Head of caudate nucleus (tissue), 42 donors: ENCODE measurements at regions not wholly inside any gene's neighbourhood (a gene's known extent, or its start where the extent isn't known, plus 50 kb on each side); places are given as distances from the start of the nearest gene placed in this dataset.
A peak's percentile ranks its signal among the peaks of the same experiment; 100 is the strongest.
"Not testable (repeated sequence)": the region's sequence is repeated elsewhere in the genome, so short reads cannot be mapped to it uniquely, and the experiment has no call there.

Source experiments
- DNase-seq, 42 donors: peaks; one replicate each; pipeline versions ENCODE4 v3.0.0 to v3.0.0-alpha.2; 2020 to 2021; ENCODE audit warnings: mixed read lengths in 7 of 42
- intact Hi-C: fragments of 100-400 bp; cut with DNase I; formaldehyde crosslinking; loops from one replicate; pipeline ENCODE4 v1.15.0; 2022

DNA sequence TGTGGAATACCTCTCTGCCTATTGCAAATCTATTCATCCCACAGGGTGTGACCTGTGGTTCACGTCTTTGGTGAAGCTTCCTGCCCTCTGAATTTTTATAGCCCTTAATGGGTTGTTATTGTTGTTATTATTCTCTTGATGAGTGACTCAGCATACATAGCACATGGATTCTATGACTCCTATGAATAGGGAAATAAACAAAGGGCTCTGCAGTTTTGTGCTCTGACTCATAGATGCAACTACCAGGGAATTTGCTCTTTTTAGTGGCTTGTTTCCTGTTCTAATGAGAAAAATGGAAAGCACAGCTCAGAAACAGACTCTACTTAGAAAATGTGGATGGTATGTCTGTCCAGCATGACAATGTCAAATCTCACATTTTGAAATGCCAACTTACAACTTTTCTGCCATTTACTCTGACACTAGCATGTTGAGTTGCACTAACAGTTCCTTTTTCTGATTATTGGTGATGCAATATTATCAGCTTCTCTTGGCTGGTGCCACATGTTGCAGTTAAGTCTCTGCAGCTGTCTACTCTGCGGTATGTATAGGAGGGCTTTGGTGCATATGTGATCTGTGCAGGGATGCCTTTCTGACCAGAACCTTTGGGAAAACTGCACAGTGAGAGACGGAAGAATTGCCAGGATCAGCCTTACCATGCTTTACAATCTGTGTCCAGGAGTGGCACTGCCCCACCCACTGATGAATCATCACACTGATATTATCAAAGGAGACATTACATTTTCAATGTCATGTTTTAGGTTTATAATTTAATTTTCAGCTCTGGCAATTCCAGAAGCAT lies 996.4 kb upstream of the WWC1 start:
- no peak for DNase-seq
- intact Hi-C loops: no loop called here

DNA sequence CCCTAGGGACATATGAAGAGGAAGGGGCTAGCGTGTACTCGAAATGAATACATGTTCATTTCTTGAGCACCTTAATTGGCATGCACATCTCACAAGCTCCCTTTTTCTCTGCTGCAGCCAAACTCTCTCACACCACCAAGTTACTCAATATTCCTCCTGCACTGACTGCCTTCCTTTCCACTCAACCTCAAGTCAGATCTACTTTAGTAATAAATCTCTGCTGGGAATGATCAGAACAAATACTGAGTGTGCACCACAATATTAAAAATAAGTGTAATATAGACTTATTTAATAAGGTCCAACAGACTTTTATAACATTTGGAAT lies 995.8 kb upstream of the WWC1 start:
- intact Hi-C loops: no loop called here

DNA sequence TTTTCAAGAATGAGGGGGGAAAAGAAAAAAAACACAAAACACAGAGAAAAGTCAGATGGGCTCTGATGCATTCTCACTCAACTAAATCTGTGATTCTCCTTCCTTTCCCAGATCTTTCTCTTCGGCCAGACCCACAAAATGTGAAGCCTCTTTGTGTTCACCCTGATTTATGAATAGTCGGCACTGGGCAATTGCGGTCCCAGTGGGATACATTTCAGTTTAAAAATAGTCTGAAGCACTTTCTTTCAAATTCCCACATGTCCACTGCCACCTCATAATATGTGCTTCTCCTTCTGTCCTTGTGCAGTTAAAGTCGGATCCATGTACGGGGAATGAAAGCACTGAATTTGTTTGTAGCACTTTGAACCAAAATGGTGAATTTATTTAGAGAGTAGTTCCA lies 995.4 kb upstream of the WWC1 start:
- DNase-seq: no peak
- intact Hi-C loops: no loop called here

More for the DNA sequence above, 995.8 kb upstream of the WWC1 start:
- DNase-seq: no peak

DNA sequence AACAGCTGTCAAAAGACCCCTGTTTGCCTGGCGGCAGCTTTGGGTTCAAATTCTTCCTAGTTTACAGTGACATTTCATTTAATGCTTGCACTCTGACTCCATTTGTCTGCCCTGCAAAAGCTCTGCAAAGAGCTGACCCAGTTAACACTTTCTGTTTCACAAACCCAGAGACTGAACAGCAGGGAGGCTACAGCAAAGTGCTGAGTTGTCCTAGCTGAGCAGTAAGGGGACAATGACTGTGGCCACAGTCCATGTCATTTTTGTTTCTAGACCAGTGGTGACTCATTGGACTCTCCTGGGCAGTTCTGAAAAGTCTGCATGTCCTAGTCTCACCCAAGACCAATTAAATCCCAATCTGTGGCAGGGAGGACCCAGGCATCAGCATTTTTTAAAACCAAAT lies 994.8 kb upstream of the WWC1 start:
- DNase-seq: peak in 4 of 42 donors; percentile 13 to 50 (median 16)
- intact Hi-C loops: no loop called here

DNA sequence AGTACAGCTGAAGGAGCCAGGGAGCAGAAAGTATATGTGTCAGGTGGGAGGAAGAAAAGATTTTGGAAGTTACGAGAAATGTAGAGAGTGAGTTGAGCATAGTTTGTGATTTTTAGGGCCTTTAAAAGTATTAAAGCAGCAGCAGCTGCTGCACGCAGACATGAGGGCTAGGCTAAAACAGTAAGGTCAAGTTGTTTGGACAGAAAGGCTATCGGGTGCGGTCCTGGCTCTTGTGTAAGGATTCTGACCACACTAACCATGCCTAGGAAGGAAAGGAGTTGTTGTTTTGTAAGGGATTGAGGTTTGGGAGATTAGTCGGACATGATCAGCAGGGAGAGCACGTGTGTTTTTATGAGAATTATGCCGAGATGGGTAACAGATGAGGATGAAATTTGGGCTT lies 991.6 kb upstream of the WWC1 start:
- intact Hi-C loops: not testable (repeated sequence)

DNA sequence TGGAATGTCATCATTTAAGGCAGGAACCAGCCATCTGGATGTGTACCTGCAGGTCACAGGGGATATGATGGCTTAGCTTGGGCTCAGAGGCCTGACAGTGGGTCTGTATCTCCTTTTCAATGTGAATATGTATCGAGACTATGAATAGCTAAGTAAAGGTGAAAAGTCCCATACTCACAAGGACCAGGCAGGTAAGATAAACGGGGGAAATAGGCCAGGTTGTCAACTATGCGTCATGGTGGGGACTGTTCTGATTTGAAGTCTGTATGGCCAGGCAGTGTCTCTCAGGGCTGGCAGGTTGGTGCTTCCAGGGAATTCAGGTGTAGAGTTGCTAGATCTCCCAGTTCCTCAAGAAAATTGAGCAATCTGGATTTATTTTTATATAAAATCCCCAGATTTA lies 987.9 kb upstream of the WWC1 start:
- DNase-seq: no peak
- intact Hi-C loops: no loop called here

More for the DNA sequence above, 991.6 kb upstream of the WWC1 start:
- not testable (repeated sequence) for DNase-seq

DNA sequence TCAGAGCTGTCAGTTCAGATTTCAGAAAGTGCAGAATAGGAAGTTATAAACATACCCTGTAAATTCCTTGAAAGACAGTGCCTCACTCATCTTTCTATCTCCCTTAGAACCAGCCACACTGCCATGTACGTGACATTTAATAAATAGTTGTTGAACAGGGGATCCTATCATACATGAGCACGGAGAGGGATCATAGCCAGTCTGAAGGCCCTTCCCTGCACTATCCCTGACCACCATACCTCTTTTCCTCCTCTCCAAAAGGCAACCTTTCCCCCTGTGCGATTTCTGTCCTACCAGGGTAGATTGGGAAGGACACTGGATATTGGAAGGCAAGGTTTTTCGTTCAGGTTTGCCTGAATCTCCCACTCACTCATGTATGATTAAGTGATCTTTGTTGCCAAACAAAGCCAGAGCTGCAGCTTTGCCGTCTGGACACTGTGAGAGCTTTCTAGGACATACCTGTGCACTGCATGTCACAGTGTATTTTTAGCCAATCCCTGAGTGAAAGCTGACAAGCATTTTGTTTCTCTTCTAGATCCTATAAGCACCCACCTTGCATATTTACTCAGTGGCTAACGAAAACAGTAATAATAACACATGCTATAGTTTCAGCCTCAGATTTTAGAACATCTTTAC lies 986.5 kb upstream of the WWC1 start:
- no peak for DNase-seq
- intact Hi-C loops: no loop called here

DNA sequence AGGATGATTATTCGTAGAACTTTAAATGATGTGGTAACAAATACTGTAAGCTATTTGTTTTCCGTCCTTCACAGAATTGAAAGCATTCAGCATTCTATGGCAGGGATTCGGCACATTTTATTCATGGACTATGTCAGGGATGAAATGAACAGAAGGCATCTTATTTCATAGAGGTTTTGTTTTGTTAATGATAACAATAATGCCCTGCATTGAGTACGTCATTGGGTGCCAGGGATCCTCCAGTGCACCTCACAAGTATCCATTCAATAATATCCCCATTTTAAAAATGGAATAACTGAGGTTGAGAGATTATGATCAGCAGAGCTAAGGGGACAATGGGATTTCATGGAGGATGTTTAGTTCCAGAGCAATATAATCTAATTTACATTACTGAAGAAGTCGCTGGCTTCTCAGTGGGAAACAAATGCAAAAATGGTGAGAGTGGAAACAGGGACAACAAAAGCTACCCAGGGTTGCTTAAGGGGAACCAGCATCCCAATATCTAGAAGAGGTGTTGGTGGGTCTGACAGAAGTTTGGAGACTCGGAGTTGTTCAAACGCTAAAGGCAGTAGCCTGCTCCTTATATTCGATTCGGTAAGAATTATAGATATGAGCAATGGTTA lies 985.7 kb upstream of the WWC1 start:
- intact Hi-C loops: no loop called here
- DNase-seq: no peak

DNA sequence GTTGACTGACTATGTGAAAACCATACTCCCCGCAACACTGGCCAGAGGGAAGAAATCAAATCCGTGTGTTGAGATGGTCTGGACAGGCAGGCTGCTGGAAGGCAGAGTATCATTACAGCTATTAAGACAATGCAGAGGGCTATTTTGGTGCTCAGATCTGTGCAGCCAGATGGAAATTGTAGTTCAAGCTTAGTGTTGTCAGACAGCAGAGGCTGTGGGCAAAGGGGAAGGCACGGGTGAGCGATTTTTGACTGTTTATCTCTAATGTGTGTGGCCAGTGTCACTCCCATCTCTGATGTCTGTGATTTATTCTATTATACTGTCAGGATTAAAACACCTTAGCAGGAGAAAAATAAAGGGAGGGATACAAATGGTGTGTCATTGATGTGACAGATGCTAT lies 984.4 kb upstream of the WWC1 start:
- intact Hi-C loops: no loop called here
- DNase-seq: no peak

DNA sequence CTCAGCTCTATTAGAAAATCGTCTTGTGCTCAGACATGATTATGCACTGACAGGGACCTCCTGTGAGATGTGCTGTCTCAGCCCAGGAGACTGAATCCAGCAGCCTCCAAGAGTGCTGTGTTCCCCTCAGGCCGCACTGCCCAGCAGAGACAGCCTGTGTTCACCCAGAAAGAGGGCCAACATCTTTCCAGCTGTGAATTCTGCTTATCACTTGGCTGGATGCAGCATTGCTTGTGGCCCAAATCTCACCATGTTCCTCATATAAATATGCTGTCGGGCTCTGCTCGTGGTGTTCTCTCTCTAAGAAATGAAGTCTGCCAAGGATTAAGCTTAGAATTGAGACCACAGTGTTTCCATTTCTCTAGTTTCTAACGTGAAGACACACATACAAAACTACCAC lies 983.0 kb upstream of the WWC1 start:
- intact Hi-C loops: no loop called here
- DNase-seq: no peak

DNA sequence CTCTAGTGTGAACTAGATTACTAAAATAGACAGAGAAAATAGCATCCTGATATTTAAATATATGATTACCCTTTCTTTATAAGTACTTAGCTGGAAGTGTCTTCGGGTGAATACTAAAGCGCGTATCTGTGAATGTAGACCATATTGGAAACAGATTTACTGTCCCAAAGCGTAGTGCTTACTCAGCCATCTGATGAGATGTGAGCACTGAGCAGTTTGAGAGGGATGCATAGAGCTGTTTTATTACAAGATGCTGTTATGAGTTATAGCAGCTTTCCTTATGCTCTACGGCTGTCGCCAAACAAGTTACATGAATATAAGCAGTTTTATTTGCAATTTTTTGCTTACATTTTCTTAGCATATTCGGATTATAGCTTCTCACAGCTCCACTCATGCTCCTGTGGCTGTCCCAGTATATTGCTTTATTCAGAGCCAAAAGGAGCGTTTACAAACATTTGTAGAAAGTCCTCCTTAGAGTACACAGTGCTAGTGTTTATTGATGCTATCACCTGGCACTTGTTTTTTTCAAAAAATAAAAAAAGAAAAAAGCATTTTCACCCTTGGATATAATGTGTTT lies 981.4 kb upstream of the WWC1 start:
- DNase-seq: no peak
- intact Hi-C loops: no loop called here

DNA sequence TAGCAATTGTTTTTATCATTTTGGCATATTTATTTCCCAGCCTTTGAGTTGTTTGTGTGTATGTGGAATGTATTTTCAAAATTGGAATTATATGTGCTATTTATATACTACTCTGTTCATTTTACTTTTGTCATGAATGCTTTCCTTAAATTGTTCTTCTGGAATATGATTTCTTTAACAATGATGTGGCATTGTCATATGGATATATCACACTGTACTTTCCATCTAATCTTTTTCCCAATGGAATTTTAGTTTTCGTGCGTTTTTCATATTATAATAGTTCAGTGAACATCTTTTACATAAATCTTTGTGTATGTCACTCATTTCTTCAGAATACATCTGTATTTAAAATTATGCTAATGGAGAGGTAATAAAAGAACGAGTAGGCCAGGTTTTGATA lies 980.1 kb upstream of the WWC1 start:
- DNase-seq: no peak
- intact Hi-C loops: no loop called here

DNA sequence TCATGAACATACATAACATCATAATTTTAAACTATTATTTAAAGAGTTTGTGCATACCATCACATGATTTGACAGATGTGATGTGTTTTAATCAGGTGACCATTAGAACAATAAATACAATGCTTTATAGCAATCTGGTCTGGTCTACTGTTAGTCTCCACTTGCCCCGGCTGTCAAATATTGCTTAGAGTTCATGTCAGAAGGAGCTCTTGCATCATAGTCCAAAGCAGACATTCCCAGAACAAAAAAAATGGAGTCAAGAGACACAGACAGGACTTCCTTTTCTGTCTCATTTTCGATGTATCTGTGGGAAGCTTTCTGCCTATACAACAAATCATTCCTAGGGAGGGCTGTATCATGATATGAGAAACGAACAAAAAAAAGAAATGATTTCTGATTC lies 979.2 kb upstream of the WWC1 start:
- intact Hi-C loops: no loop called here
- no peak for DNase-seq

DNA sequence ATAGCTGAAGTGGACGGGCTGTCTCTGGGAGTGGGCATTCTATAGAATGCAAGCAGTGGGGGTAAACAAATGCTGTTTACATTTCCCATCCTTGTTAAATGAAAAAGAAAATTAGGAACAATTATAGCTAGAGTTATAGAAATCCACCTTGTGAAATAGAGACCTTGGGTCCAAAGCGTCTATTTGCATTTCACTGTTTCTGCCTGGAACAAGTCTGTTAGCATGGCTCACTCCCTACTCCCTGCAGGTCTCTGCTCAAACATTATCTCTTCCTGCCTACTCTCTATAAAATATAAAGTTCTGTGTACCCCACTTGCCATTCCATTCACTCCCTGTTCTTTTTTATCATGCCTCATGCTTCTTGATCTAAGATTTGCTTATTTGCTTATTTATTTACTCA lies 975.7 kb upstream of the WWC1 start:
- intact Hi-C loops: no loop called here
- no peak for DNase-seq

DNA sequence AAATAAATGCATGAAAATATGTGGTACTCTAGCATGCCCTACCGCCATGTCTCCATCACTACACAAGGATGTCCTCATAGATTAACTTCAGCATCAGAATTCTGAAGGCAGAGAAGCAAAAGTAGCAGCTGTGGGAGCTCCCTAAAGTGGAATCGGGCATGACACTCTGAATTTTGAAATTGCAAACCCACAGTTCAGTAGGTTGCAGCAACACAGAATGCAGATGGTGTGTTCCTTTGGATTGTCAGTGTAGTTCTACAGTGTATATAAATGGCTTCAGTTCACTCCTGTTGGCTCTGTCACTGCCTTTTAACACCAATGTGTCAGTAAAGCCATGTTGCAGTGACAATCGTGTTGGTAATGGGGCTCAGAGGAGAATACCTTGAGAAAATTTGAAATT lies 973.6 kb upstream of the WWC1 start:
- intact Hi-C loops: no loop called here

DNA sequence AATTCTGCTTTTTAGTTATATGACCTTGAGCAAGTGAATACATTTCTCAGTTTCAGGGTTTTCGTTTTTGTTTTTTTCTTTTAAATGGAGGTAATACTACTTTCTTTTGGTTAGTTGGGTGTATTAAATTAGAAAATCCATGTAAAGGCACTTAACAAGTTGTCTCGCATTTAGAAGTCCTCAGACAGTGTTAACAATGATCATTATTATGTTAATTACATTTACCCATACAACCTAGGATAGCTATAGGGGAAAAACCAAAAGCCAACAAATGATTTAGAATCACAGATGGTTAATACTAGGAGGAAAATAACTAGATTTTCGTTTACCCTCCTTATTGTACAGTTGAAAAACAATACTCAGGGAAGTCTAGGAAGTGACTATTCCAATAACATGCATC lies 972.2 kb upstream of the WWC1 start:
- DNase-seq: no peak
- intact Hi-C loops: no loop called here

More for the DNA sequence above, 973.6 kb upstream of the WWC1 start:
- no peak for DNase-seq

DNA sequence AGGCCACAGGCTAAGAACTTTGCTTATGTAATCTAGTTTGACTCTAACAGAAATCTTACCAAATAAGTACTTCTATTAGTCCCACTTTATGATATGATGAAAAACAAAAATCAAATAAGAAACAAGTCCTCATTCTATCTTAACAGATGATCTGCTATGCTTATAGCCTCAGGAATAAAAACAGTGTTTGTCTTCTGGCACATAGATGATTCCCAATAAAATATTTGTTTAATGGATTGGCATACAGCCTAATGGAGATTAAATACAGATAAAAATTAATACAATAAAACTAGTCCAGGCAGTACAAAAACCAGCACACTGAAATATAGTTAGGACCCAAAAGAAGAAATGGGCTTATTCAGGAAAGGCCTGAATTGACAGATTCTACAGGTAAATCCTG lies 971.4 kb upstream of the WWC1 start:
- intact Hi-C loops: no loop called here
- DNase-seq: no peak

DNA sequence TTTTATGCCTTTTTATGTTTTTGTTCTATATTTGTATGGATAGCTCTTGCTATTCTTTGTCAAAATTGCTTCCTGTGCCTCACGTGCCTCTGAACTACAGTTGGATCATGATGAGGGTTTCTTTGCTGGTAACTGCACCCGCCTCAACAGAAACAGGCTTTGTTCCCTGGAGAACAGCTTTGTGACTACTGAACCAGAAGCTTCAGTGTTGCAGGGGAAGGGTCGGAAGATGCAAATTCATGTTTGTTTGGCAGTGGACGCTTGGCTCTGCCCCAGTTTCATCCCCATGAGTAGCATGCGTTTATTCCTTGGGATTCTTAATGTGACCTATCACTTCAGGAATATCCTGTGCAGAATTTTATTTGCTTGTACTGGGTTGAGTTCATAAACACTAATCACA lies 959.1 kb upstream of the WWC1 start:
- peak in 1 of 42 donors; percentile 3 for DNase-seq
- intact Hi-C loops: no loop called here

DNA sequence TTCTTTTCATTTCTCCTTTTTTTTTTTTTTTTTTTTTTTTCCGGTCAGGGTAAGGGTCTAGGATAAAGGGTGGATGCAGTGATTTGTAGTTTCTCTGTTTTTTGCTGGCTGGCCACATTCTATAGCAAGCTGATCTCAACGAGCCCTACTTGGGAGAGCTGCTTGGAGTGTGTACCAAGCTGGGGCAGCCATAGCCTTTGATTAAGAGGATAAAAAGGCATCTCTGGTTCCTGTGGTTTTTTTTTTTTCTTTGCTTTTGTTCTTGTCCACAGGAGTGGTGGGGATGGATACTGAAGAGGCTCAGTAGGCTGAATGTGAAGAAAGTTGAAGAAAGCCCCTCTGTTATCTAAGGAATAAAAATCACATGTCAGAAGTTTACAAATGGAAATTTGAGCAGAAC lies 955.3 kb upstream of the WWC1 start:
- no peak for DNase-seq
- intact Hi-C loops: no loop called here

DNA sequence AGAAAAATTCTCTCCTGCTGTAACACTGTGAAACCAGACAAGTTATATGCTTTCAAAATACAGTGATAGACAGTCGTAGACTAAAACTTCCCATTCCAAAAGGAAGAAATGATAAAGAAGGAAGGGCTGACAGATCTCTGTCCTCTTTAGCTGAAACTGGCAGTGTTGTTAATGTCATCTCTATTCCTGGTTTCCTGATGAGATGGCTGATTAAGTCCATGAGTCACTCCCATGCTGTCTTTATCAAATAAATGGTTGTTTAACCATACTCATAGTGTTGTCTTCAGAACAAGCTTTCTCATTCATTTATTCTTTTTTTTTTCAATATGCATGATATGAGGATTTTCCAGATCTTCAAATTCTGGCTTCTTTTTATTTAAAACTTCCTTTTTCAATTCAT lies 952.2 kb upstream of the WWC1 start:
- intact Hi-C loops: no loop called here
- DNase-seq: no peak
